Keratinocyte (primary cell): ENCODE measurements at regions not wholly inside any gene's neighbourhood (a gene's known extent, or its start where the extent isn't known, plus 50 kb on each side); places are given as distances from the start of the nearest gene placed in this dataset.

Experiments used
- EZH2 ChIP-seq: IDR thresholded peaks from one replicate; pipeline ENCODE4 v1.6.1; 2012; ENCODE audit warnings: inconsistent platforms, mild to moderate bottlenecking, low read length, moderate library complexity
- TF ChIP-seq, protein P1 (sequence below), 3 experiments: IDR thresholded peaks in 1 of 3; conservative IDR thresholded peaks in 1 of 3; optimal IDR thresholded peaks in 1 of 3; 2 replicates in 2 of 3; 3 replicates in 1 of 3; pipeline versions ENCODE3 to v1.5.1; 2011; ENCODE audit warnings: low read length in 3 of 3, mild to moderate bottlenecking in 3 of 3, moderate library complexity in 2 of 3, control low read depth in 1 of 3, inconsistent platforms in 1 of 3; ENCODE audit not compliant: insufficient read depth in 2 of 3; ENCODE audit errors: extremely low read depth in 1 of 3

DNA sequence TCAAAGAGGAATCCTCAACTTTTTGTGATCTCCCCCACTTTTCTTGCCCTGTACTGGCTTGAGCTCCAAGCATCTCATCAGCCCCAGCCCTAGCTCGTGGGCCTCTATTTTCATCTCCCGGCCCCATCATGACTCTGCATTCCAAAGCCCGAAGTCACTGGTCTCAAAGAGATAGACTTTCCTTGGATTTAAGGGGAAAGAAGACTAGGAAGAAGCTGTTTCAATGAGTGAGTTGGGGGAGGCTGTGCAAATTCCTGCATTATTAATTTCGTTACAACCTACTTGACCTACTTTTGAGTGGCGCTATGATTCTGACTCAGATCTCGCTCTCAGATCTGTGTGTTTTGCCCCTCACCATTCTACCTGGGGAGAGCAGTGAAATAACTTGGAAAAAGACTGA, 266.6 kb upstream of the TBL1XR1 start:
- TF ChIP-seq, protein P1, sequence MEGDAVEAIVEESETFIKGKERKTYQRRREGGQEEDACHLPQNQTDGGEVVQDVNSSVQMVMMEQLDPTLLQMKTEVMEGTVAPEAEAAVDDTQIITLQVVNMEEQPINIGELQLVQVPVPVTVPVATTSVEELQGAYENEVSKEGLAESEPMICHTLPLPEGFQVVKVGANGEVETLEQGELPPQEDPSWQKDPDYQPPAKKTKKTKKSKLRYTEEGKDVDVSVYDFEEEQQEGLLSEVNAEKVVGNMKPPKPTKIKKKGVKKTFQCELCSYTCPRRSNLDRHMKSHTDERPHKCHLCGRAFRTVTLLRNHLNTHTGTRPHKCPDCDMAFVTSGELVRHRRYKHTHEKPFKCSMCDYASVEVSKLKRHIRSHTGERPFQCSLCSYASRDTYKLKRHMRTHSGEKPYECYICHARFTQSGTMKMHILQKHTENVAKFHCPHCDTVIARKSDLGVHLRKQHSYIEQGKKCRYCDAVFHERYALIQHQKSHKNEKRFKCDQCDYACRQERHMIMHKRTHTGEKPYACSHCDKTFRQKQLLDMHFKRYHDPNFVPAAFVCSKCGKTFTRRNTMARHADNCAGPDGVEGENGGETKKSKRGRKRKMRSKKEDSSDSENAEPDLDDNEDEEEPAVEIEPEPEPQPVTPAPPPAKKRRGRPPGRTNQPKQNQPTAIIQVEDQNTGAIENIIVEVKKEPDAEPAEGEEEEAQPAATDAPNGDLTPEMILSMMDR (optimal IDR thresholded peaks at IDR 0.05 in 1 of 3, IDR thresholded peaks at IDR 0.05 in 1 of 3, conservative IDR thresholded peaks at IDR 0.05 in 1 of 3; ENCODE audit: extremely low read depth in 1 of 3, insufficient read depth in 2 of 3, low read length in 3 of 3): no peak
- TF ChIP-seq EZH2: no peak
